ENCODE measurements at regions not wholly inside any gene's neighbourhood (a gene's known extent, or its start where the extent isn't known, plus 50 kb on each side); places are given as distances from the start of the nearest gene placed in this dataset.

DNA sequence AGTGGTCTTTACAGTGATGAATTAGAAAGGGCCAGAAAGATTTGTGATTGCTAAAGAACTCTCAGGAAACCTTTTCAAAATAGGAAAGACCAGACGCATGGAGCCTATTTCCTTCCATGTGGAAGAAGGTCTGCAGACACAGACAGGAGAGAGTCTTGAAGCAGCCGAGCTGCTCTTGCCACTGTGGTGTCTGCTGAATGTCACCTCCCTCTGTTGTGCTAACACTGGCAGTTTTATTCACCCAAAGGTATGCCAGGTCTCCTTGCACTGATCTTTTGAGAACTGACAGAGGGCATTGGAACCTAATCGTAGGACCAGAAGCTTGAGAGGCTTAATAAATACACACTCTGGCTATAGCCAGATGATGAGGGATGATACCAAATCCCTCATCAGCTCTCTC lies 108.7 kb downstream of the SREK1 start:
- TF ChIP-seq BACH1 (IDR thresholded peaks at IDR 0.05; ENCODE audit: low read length) (no peak), POLR2AphosphoS5 (IDR thresholded peaks at IDR 0.05; ENCODE audit: low read depth, low read length) (no peak), RBBP5 (IDR thresholded peaks at IDR 0.05; ENCODE audit: borderline replicate concordance, low read depth, low read length) (no peak), FOSL1 (IDR thresholded peaks at IDR 0.05; ENCODE audit: insufficient read depth, low read depth, low read length) (no peak), ZNF274 (IDR thresholded peaks at IDR 0.05; ENCODE audit: borderline replicate concordance, extremely low read depth, low read length) (no peak), POLR2A (IDR thresholded peaks at IDR 0.05; ENCODE audit: control extremely low read depth in 1 of 2, low read depth in 2 of 2, low read length in 2 of 2) (no peak), MAFK (IDR thresholded peaks at IDR 0.05; ENCODE audit: low read depth, low read length) (no peak)
- TF ChIP-seq, protein P1, sequence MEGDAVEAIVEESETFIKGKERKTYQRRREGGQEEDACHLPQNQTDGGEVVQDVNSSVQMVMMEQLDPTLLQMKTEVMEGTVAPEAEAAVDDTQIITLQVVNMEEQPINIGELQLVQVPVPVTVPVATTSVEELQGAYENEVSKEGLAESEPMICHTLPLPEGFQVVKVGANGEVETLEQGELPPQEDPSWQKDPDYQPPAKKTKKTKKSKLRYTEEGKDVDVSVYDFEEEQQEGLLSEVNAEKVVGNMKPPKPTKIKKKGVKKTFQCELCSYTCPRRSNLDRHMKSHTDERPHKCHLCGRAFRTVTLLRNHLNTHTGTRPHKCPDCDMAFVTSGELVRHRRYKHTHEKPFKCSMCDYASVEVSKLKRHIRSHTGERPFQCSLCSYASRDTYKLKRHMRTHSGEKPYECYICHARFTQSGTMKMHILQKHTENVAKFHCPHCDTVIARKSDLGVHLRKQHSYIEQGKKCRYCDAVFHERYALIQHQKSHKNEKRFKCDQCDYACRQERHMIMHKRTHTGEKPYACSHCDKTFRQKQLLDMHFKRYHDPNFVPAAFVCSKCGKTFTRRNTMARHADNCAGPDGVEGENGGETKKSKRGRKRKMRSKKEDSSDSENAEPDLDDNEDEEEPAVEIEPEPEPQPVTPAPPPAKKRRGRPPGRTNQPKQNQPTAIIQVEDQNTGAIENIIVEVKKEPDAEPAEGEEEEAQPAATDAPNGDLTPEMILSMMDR (IDR thresholded peaks at IDR 0.05; ENCODE audit: control extremely low read depth in 1 of 3, insufficient read depth in 1 of 3, low read depth in 1 of 3, low read length in 3 of 3) = no peak
- TF ChIP-seq, protein P2, sequence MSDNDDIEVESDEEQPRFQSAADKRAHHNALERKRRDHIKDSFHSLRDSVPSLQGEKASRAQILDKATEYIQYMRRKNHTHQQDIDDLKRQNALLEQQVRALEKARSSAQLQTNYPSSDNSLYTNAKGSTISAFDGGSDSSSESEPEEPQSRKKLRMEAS (IDR thresholded peaks at IDR 0.05) = no peak
